ENCODE measurements at regions not wholly inside any gene's neighbourhood (a gene's known extent, or its start where the extent isn't known, plus 50 kb on each side); places are given as distances from the start of the nearest gene placed in this dataset.

- Mint-ChIP-seq H3K4me3 (ENCODE audit: unreplicated experiment) (no peak overlapping the region), H3K27ac (ENCODE audit: unreplicated experiment) (no peak overlapping the region), H3K27me3 (ENCODE audit: unreplicated experiment) (no peaks in the 10 kb centered on the region), H3K4me1 (ENCODE audit: unreplicated experiment) (no peaks in the 10 kb centered on the region), H3K36me3 (ENCODE audit: low read depth, unreplicated experiment) (no peaks in the 10 kb centered on the region), H3K9me3 (ENCODE audit: unreplicated experiment) (no peaks in the 10 kb centered on the region)
- DNase-seq (ENCODE audit: low spot score) = no peak
- TF ChIP-seq CTCF (IDR thresholded peaks at IDR 0.05; ENCODE audit: unreplicated experiment) = no peak
Observed at GRCh38 chr4:36011381-36011780, 232.9 kb downstream of the ARAP2 start.

- no peak for TF ChIP-seq CTCF (IDR thresholded peaks at IDR 0.05; ENCODE audit: unreplicated experiment)
- Mint-ChIP-seq H3K36me3 (ENCODE audit: low read depth, unreplicated experiment) (no peaks in the 10 kb centered on the region), H3K27ac (ENCODE audit: unreplicated experiment) (no peak overlapping the region), H3K4me3 (ENCODE audit: unreplicated experiment) (no peak overlapping the region), H3K9me3 (ENCODE audit: unreplicated experiment) (no peaks in the 10 kb centered on the region), H3K4me1 (ENCODE audit: unreplicated experiment) (no peaks in the 10 kb centered on the region), H3K27me3 (ENCODE audit: unreplicated experiment) (no peaks in the 10 kb centered on the region)
- no peak for DNase-seq (ENCODE audit: low spot score)
Observed at GRCh38 chr4:36012503-36012902, 231.8 kb downstream of the ARAP2 start.

- no peak overlapping the region for H3K4me3 Mint-ChIP-seq (ENCODE audit: unreplicated experiment)
- no peaks in the 10 kb centered on the region for H3K27me3 Mint-ChIP-seq (ENCODE audit: unreplicated experiment)
- H3K36me3 Mint-ChIP-seq (ENCODE audit: low read depth, unreplicated experiment) = no peaks in the 10 kb centered on the region
- no peaks in the 10 kb centered on the region for H3K4me1 Mint-ChIP-seq (ENCODE audit: unreplicated experiment)
- no peak overlapping the region for H3K27ac Mint-ChIP-seq (ENCODE audit: unreplicated experiment)
- no peaks in the 10 kb centered on the region for H3K9me3 Mint-ChIP-seq (ENCODE audit: unreplicated experiment)
- no peak for DNase-seq (ENCODE audit: low spot score)
- TF ChIP-seq CTCF (IDR thresholded peaks at IDR 0.05; ENCODE audit: unreplicated experiment) = no peak
Observed at GRCh38 chr4:36013206-36013605, 231.1 kb downstream of the ARAP2 start.

Data from endothelial cell (in vitro differentiated cells).